Rectal smooth muscle tissue (tissue), 1 donor: ENCODE measurements at regions not wholly inside any gene's neighbourhood (a gene's known extent, or its start where the extent isn't known, plus 50 kb on each side); places are given as distances from the start of the nearest gene placed in this dataset.
"Not testable (repeated sequence)": the region's sequence is repeated elsewhere in the genome, so short reads cannot be mapped to it uniquely, and the experiment has no call there.

ENCODE experiments used
- H3K27ac ChIP-seq: one replicate; pipeline ENCODE4 v1.7.0; 2013; ENCODE audit warnings: low read depth, low read length, inconsistent platforms
- H3K27me3 ChIP-seq: one replicate; pipeline ENCODE4 v1.7.0; 2013; ENCODE audit warnings: low read length; ENCODE audit not compliant: control insufficient read depth, insufficient read depth
- H3K36me3 ChIP-seq: one replicate; pipeline ENCODE4 v1.7.0; 2013; ENCODE audit warnings: low read length; ENCODE audit not compliant: control insufficient read depth, insufficient read depth
- H3K4me1 ChIP-seq: one replicate; pipeline ENCODE4 v1.7.0; 2013; ENCODE audit warnings: low read length; ENCODE audit not compliant: control insufficient read depth, insufficient read depth
- H3K4me3 ChIP-seq: one replicate; pipeline ENCODE4 v1.7.0; 2013; ENCODE audit warnings: low read length
- H3K9ac ChIP-seq: one replicate; pipeline ENCODE4 v1.7.0; 2013; ENCODE audit warnings: low read length

- H3K4me1 ChIP-seq, result no peaks in the 10 kb centered on the region
- no peak overlapping the region for H3K27ac ChIP-seq
- no peak overlapping the region for H3K4me3 ChIP-seq
Observed at GRCh38 chr6:134414793-134415192, 96.9 kb upstream of the SGK1 start.

GRCh38 chr6:134413241-134413643, 95.3 kb upstream of the SGK1 start:
- Histone ChIP-seq H3K9ac (no peak overlapping the region), H3K36me3 (no peaks in the 10 kb centered on the region), H3K4me3 (no peak overlapping the region), H3K27ac (no peak overlapping the region), H3K27me3 (no peaks in the 10 kb centered on the region), H3K4me1 (no peaks in the 10 kb centered on the region)

More at GRCh38 chr6:134414793-134415192, 96.9 kb upstream of the SGK1 start:
- Histone ChIP-seq H3K36me3 (no peaks in the 10 kb centered on the region), H3K27me3 (no peaks in the 10 kb centered on the region), H3K9ac (no peak overlapping the region)

GRCh38 chr6:134410541-134410940, 92.6 kb upstream of the SGK1 start:
- H3K4me1 ChIP-seq, result no peaks in the 10 kb centered on the region
- H3K27ac ChIP-seq, result no peak overlapping the region
- H3K27me3 ChIP-seq, result no peaks in the 10 kb centered on the region
- H3K9ac ChIP-seq, result no peak overlapping the region
- no peak overlapping the region for H3K4me3 ChIP-seq
- no peaks in the 10 kb centered on the region for H3K36me3 ChIP-seq

- Histone ChIP-seq H3K27ac (no peak overlapping the region), H3K36me3 (no peaks in the 10 kb centered on the region), H3K4me1 (no peaks in the 10 kb centered on the region), H3K9ac (no peak overlapping the region), H3K4me3 (no peak overlapping the region), H3K27me3 (no peaks in the 10 kb centered on the region)
Observed at GRCh38 chr6:134407791-134408190, 89.9 kb upstream of the SGK1 start.

GRCh38 chr6:134406311-134406710, 88.4 kb upstream of the SGK1 start:
- Histone ChIP-seq H3K4me3 (no peak overlapping the region), H3K4me1 (no peaks in the 10 kb centered on the region), H3K27ac (no peak overlapping the region), H3K36me3 (no peaks in the 10 kb centered on the region), H3K9ac (no peak overlapping the region), H3K27me3 (no peaks in the 10 kb centered on the region)

- H3K27ac ChIP-seq, result no peak overlapping the region
- no peaks in the 10 kb centered on the region for H3K4me1 ChIP-seq
Observed at GRCh38 chr6:134405386-134406087, 87.6 kb upstream of the SGK1 start.

GRCh38 chr6:134403312-134403711, 85.4 kb upstream of the SGK1 start:
- not testable (repeated sequence) for H3K27ac ChIP-seq, H3K4me1 ChIP-seq

More at GRCh38 chr6:134405386-134406087, 87.6 kb upstream of the SGK1 start:
- no peak overlapping the region for H3K9ac ChIP-seq
- no peaks in the 10 kb centered on the region for H3K27me3 ChIP-seq
- no peak overlapping the region for H3K4me3 ChIP-seq
- H3K36me3 ChIP-seq, result no peaks in the 10 kb centered on the region

GRCh38 chr6:134402372-134402984, 84.6 kb upstream of the SGK1 start:
- Histone ChIP-seq H3K4me1 (no peaks in the 10 kb centered on the region), H3K27ac (no peak overlapping the region), H3K27me3 (no peaks in the 10 kb centered on the region), H3K36me3 (no peaks in the 10 kb centered on the region), H3K9ac (no peak overlapping the region), H3K4me3 (no peak overlapping the region)

More at GRCh38 chr6:134403312-134403711, 85.4 kb upstream of the SGK1 start:
- H3K9ac ChIP-seq, H3K4me3 ChIP-seq, H3K36me3 ChIP-seq, H3K27me3 ChIP-seq: not testable (repeated sequence)

GRCh38 chr6:134400941-134401340, 83.0 kb upstream of the SGK1 start:
- Histone ChIP-seq H3K9ac (no peak overlapping the region), H3K4me1 (no peaks in the 10 kb centered on the region), H3K36me3 (no peaks in the 10 kb centered on the region), H3K4me3 (no peak overlapping the region), H3K27me3 (no peaks in the 10 kb centered on the region), H3K27ac (no peak overlapping the region)

GRCh38 chr6:134398453-134398852, 80.5 kb upstream of the SGK1 start:
- Histone ChIP-seq H3K27me3 (no peaks in the 10 kb centered on the region), H3K9ac (no peak overlapping the region), H3K4me3 (no peak overlapping the region), H3K36me3 (no peaks in the 10 kb centered on the region), H3K27ac (no peak overlapping the region), H3K4me1 (no peaks in the 10 kb centered on the region)

GRCh38 chr6:134397676-134398075, 79.8 kb upstream of the SGK1 start:
- H3K27ac ChIP-seq, result no peak overlapping the region
- no peak overlapping the region for H3K4me3 ChIP-seq
- H3K9ac ChIP-seq, result no peak overlapping the region
- no peaks in the 10 kb centered on the region for H3K36me3 ChIP-seq
- no peaks in the 10 kb centered on the region for H3K4me1 ChIP-seq
- no peaks in the 10 kb centered on the region for H3K27me3 ChIP-seq

GRCh38 chr6:134394905-134395304, 77.0 kb upstream of the SGK1 start:
- Histone ChIP-seq H3K4me1 (no peaks in the 10 kb centered on the region), H3K36me3 (no peaks in the 10 kb centered on the region), H3K27me3 (no peaks in the 10 kb centered on the region), H3K27ac (no peak overlapping the region), H3K4me3 (no peak overlapping the region), H3K9ac (no peak overlapping the region)

GRCh38 chr6:134394208-134394607, 76.3 kb upstream of the SGK1 start:
- H3K4me1 ChIP-seq, result no peaks in the 10 kb centered on the region
- no peak overlapping the region for H3K4me3 ChIP-seq
- no peaks in the 10 kb centered on the region for H3K36me3 ChIP-seq
- no peak overlapping the region for H3K27ac ChIP-seq
- H3K27me3 ChIP-seq, result no peaks in the 10 kb centered on the region
- no peak overlapping the region for H3K9ac ChIP-seq
